ENCODE measurements at regions not wholly inside any gene's neighbourhood (a gene's known extent, or its start where the extent isn't known, plus 50 kb on each side); places are given as distances from the start of the nearest gene placed in this dataset.

DNA sequence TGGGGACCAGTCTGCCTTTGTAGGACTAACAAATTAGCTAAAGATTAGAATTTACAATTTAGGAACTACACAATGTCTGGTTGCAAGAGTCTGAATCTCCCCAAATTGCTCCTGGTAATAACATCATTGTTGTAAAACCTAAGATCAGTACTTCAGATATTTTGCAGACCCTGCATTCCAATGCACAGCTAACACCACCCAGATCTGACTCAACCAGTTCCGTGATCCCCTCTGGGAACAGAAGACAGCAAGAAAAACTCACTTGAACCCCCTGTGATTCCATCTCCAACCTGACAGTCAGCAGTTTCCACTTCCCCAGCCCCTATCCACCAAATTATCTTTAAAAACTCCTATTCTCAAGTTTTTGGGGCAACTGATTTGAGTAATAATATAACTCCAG, 201.9 kb upstream of the ARPP21 start:
- no peak overlapping the region for H2AFZ ChIP-seq (ENCODE audit: low read depth, low read length)
- no peaks in the 10 kb centered on the region for H3K79me2 ChIP-seq (replicated peaks; ENCODE audit: insufficient read depth, low read length)
- no peaks in the 10 kb centered on the region for H3K36me3 ChIP-seq (ENCODE audit: insufficient read depth, low read length)
- no peak overlapping the region for H3K27ac ChIP-seq (ENCODE audit: low read length)
- no peaks in the 10 kb centered on the region for H4K20me1 ChIP-seq (ENCODE audit: insufficient read depth)
- no peak overlapping the region for H3K4me3 ChIP-seq (ENCODE audit: low read length)
- H3K9me2 ChIP-seq (ENCODE audit: insufficient read depth, low read length), result no peaks in the 10 kb centered on the region
- H3K9me3 ChIP-seq (ENCODE audit: low read length), result no peaks in the 10 kb centered on the region
- no peak overlapping the region for H3K4me2 ChIP-seq (ENCODE audit: low read length)
- no peaks in the 10 kb centered on the region for H3K27me3 ChIP-seq (ENCODE audit: insufficient read depth, low read depth, low read length)
- no peaks in the 10 kb centered on the region for H3F3A ChIP-seq (ENCODE audit: insufficient read depth, low read length, poor library complexity, severe bottlenecking)
- H3K9ac ChIP-seq (ENCODE audit: low read length), result no peak overlapping the region
- TF ChIP-seq, protein P1, sequence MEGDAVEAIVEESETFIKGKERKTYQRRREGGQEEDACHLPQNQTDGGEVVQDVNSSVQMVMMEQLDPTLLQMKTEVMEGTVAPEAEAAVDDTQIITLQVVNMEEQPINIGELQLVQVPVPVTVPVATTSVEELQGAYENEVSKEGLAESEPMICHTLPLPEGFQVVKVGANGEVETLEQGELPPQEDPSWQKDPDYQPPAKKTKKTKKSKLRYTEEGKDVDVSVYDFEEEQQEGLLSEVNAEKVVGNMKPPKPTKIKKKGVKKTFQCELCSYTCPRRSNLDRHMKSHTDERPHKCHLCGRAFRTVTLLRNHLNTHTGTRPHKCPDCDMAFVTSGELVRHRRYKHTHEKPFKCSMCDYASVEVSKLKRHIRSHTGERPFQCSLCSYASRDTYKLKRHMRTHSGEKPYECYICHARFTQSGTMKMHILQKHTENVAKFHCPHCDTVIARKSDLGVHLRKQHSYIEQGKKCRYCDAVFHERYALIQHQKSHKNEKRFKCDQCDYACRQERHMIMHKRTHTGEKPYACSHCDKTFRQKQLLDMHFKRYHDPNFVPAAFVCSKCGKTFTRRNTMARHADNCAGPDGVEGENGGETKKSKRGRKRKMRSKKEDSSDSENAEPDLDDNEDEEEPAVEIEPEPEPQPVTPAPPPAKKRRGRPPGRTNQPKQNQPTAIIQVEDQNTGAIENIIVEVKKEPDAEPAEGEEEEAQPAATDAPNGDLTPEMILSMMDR (IDR thresholded peaks at IDR 0.05; ENCODE audit: poor library complexity, severe bottlenecking), result no peak
- TF ChIP-seq TAF1 (IDR thresholded peaks at IDR 0.05; ENCODE audit: low read depth), result no peak
- TF ChIP-seq RAD21 (conservative IDR thresholded peaks at IDR 0.05), result no peak
- no peak for TF ChIP-seq EP300 (conservative IDR thresholded peaks at IDR 0.05; ENCODE audit: poor library complexity, severe bottlenecking)
- no peak for TF ChIP-seq SMC3 (conservative IDR thresholded peaks at IDR 0.05; ENCODE audit: poor library complexity)
- TF ChIP-seq EZH2 (IDR thresholded peaks at IDR 0.05; ENCODE audit: borderline replicate concordance, insufficient read depth, low read length, poor library complexity, severe bottlenecking), result no peak
- TF ChIP-seq, protein P2, sequence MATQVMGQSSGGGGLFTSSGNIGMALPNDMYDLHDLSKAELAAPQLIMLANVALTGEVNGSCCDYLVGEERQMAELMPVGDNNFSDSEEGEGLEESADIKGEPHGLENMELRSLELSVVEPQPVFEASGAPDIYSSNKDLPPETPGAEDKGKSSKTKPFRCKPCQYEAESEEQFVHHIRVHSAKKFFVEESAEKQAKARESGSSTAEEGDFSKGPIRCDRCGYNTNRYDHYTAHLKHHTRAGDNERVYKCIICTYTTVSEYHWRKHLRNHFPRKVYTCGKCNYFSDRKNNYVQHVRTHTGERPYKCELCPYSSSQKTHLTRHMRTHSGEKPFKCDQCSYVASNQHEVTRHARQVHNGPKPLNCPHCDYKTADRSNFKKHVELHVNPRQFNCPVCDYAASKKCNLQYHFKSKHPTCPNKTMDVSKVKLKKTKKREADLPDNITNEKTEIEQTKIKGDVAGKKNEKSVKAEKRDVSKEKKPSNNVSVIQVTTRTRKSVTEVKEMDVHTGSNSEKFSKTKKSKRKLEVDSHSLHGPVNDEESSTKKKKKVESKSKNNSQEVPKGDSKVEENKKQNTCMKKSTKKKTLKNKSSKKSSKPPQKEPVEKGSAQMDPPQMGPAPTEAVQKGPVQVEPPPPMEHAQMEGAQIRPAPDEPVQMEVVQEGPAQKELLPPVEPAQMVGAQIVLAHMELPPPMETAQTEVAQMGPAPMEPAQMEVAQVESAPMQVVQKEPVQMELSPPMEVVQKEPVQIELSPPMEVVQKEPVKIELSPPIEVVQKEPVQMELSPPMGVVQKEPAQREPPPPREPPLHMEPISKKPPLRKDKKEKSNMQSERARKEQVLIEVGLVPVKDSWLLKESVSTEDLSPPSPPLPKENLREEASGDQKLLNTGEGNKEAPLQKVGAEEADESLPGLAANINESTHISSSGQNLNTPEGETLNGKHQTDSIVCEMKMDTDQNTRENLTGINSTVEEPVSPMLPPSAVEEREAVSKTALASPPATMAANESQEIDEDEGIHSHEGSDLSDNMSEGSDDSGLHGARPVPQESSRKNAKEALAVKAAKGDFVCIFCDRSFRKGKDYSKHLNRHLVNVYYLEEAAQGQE (IDR thresholded peaks at IDR 0.05; ENCODE audit: borderline replicate concordance), result no peak
- no peak for TF ChIP-seq POLR2AphosphoS5 (IDR thresholded peaks at IDR 0.05)
- no peak for TF ChIP-seq MXI1 (conservative IDR thresholded peaks at IDR 0.05; ENCODE audit: poor library complexity, severe bottlenecking)

DNA sequence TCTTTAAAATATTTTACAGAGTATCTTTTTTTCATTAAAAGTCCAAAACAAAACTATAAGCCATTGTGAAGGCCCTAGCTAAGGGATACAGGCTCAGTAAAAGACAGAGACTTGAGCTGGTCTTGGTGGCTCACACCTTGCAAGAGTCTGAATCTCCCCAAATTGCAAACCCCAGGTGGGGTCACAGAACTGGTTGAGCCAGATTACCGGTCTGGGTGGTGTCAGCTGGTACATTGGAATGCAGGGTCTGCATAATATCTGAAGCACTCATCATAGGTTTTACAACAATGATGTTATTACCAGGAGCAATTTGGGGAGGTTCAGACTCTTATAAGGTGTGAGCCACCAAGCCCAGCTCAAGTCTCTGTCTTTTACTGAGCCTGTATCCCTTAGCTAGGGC, 201.2 kb upstream of the ARPP21 start:
- TF ChIP-seq, protein P2 (IDR thresholded peaks at IDR 0.05; ENCODE audit: borderline replicate concordance), result no peak
- TF ChIP-seq EP300 (conservative IDR thresholded peaks at IDR 0.05; ENCODE audit: poor library complexity, severe bottlenecking), result no peak
- no peak for TF ChIP-seq RAD21 (conservative IDR thresholded peaks at IDR 0.05)
- TF ChIP-seq, protein P1 (IDR thresholded peaks at IDR 0.05; ENCODE audit: poor library complexity, severe bottlenecking), result no peak
- TF ChIP-seq TAF1 (IDR thresholded peaks at IDR 0.05; ENCODE audit: low read depth), result no peak
- no peak for TF ChIP-seq MXI1 (conservative IDR thresholded peaks at IDR 0.05; ENCODE audit: poor library complexity, severe bottlenecking)
- no peak for TF ChIP-seq EZH2 (IDR thresholded peaks at IDR 0.05; ENCODE audit: borderline replicate concordance, insufficient read depth, low read length, poor library complexity, severe bottlenecking)
- no peak for TF ChIP-seq POLR2AphosphoS5 (IDR thresholded peaks at IDR 0.05)
- no peak for TF ChIP-seq SMC3 (conservative IDR thresholded peaks at IDR 0.05; ENCODE audit: poor library complexity)
- Histone ChIP-seq H2AFZ (ENCODE audit: low read depth, low read length) (no peak overlapping the region), H3K79me2 (replicated peaks; ENCODE audit: insufficient read depth, low read length) (no peaks in the 10 kb centered on the region), H3K27me3 (ENCODE audit: insufficient read depth, low read depth, low read length) (no peaks in the 10 kb centered on the region), H3K27ac (ENCODE audit: low read length) (no peak overlapping the region), H3K4me2 (ENCODE audit: low read length) (no peak overlapping the region), H3K9ac (ENCODE audit: low read length) (no peak overlapping the region), H3K4me3 (ENCODE audit: low read length) (no peak overlapping the region), H3F3A (ENCODE audit: insufficient read depth, low read length, poor library complexity, severe bottlenecking) (no peaks in the 10 kb centered on the region), H4K20me1 (ENCODE audit: insufficient read depth) (no peaks in the 10 kb centered on the region), H3K9me2 (ENCODE audit: insufficient read depth, low read length) (no peaks in the 10 kb centered on the region), H3K36me3 (ENCODE audit: insufficient read depth, low read length) (no peaks in the 10 kb centered on the region), H3K9me3 (ENCODE audit: low read length) (no peaks in the 10 kb centered on the region)

Data from neural cell (in vitro differentiated cells).